ENCODE measurements at regions not wholly inside any gene's neighbourhood (a gene's known extent, or its start where the extent isn't known, plus 50 kb on each side); places are given as distances from the start of the nearest gene placed in this dataset.

- intact Hi-C loops (cut with micrococcal nuclease), result no loop called here
- Histone ChIP-seq H3K9me3 (replicated peaks in 1 of 2; ENCODE audit: control insufficient read depth in 1 of 2, insufficient read depth in 1 of 2, low read length in 2 of 2) (no peaks in the 10 kb centered on the region), H3K27ac (ENCODE audit: low read depth in 1 of 2, low read length in 2 of 2) (no peak overlapping the region), H3K27me3 (ENCODE audit: control insufficient read depth in 2 of 2, insufficient read depth in 2 of 2, low read length in 2 of 2) (no peaks in the 10 kb centered on the region), H4K20me1 (ENCODE audit: insufficient read depth, low read length) (no peaks in the 10 kb centered on the region), H3K4me3 (replicated peaks in 1 of 3; ENCODE audit: low read depth in 2 of 3, low read length in 3 of 3) (no peak overlapping the region), H3K4me2 (replicated peaks; ENCODE audit: extremely low read depth, low read length, poor library complexity, severe bottlenecking) (no peak overlapping the region), H3K4me1 (ENCODE audit: control insufficient read depth in 1 of 2, insufficient read depth in 2 of 2, low read length in 2 of 2) (no peaks in the 10 kb centered on the region), H3K36me3 (replicated peaks in 1 of 2; ENCODE audit: control insufficient read depth in 1 of 2, insufficient read depth in 2 of 2, low read length in 2 of 2) (no peaks in the 10 kb centered on the region), H2AFZ (ENCODE audit: insufficient read depth, low read depth, low read length, poor library complexity, severe bottlenecking) (no peak overlapping the region), H3K79me2 (ENCODE audit: insufficient read depth, low read length) (no peaks in the 10 kb centered on the region), H3K9ac (ENCODE audit: insufficient read depth, low read length, poor library complexity, severe bottlenecking) (no peak overlapping the region)
- Mint-ChIP-seq H3K36me3 (no peaks in the 10 kb centered on the region), H3K9me3 (no peaks in the 10 kb centered on the region), H3K27ac (no peak overlapping the region), H3K4me1 (no peaks in the 10 kb centered on the region), H3K4me3 (no peak overlapping the region), H3K27me3 (ENCODE audit: low read depth in 3 of 3) (no peaks in the 10 kb centered on the region)
- no peak for DNase-seq
- TF ChIP-seq CTCF (IDR thresholded peaks at IDR 0.05), result no peak
Observed at GRCh38 chr2:194819367-194819766, 837.7 kb upstream of the SLC39A10 start.

GRCh38 chr2:194815475-194815874 lies 841.6 kb upstream of the SLC39A10 start:
- H3K4me2 ChIP-seq (replicated peaks; ENCODE audit: extremely low read depth, low read length, poor library complexity, severe bottlenecking), result no peak overlapping the region
- no peaks in the 10 kb centered on the region for H4K20me1 ChIP-seq (ENCODE audit: insufficient read depth, low read length)
- intact Hi-C loops (cut with micrococcal nuclease), result no loop called here
- H3K27ac Mint-ChIP-seq, result no peak overlapping the region
- H3K27me3 Mint-ChIP-seq (ENCODE audit: low read depth in 3 of 3), result no peaks in the 10 kb centered on the region
- no peak overlapping the region for H2AFZ ChIP-seq (ENCODE audit: insufficient read depth, low read depth, low read length, poor library complexity, severe bottlenecking)
- H3K4me1 Mint-ChIP-seq, result no peaks in the 10 kb centered on the region
- no peaks in the 10 kb centered on the region for H3K36me3 ChIP-seq (replicated peaks in 1 of 2; ENCODE audit: control insufficient read depth in 1 of 2, insufficient read depth in 2 of 2, low read length in 2 of 2)
- no peak overlapping the region for H3K27ac ChIP-seq (ENCODE audit: low read depth in 1 of 2, low read length in 2 of 2)
- no peaks in the 10 kb centered on the region for H3K9me3 ChIP-seq (replicated peaks in 1 of 2; ENCODE audit: control insufficient read depth in 1 of 2, insufficient read depth in 1 of 2, low read length in 2 of 2)
- no peak overlapping the region for H3K9ac ChIP-seq (ENCODE audit: insufficient read depth, low read length, poor library complexity, severe bottlenecking)
- no peaks in the 10 kb centered on the region for H3K79me2 ChIP-seq (ENCODE audit: insufficient read depth, low read length)
- H3K4me1 ChIP-seq (ENCODE audit: control insufficient read depth in 1 of 2, insufficient read depth in 2 of 2, low read length in 2 of 2), result no peaks in the 10 kb centered on the region
- no peak overlapping the region for H3K4me3 Mint-ChIP-seq
- H3K9me3 Mint-ChIP-seq, result peaks cover 0 to 4% (median 0%) of the 10 kb centered on the region in 7 donors
- DNase-seq, result no peak
- no peak for TF ChIP-seq CTCF (IDR thresholded peaks at IDR 0.05)
- H3K36me3 Mint-ChIP-seq, result no peaks in the 10 kb centered on the region
- no peaks in the 10 kb centered on the region for H3K27me3 ChIP-seq (ENCODE audit: control insufficient read depth in 2 of 2, insufficient read depth in 2 of 2, low read length in 2 of 2)
- no peak overlapping the region for H3K4me3 ChIP-seq (replicated peaks in 1 of 3; ENCODE audit: low read depth in 2 of 3, low read length in 3 of 3)

All from CD14-positive monocyte (primary cell).